Heart right ventricle (tissue), 16 donors: ENCODE measurements at regions not wholly inside any gene's neighbourhood (a gene's known extent, or its start where the extent isn't known, plus 50 kb on each side); places are given as distances from the start of the nearest gene placed in this dataset.
A peak's percentile ranks its signal among the peaks of the same experiment; 100 is the strongest.
"Not testable (repeated sequence)": the region's sequence is repeated elsewhere in the genome, so short reads cannot be mapped to it uniquely, and the experiment has no call there.

Source experiments
- ATAC-seq, 8 donors: fragments of 200-7000 bp; cut with Tn5 transposase; one replicate each; pipeline ENCODE4 v1.9.1; 2020; ENCODE audit warnings: mild to moderate bottlenecking in 8 of 8, moderate library complexity in 8 of 8, moderate number of reproducible peaks in 1 of 8
- DNase-seq, 2 donors: peaks; one replicate each; pipeline ENCODE4 v3.0.0-alpha.2; 2020
- H3K27ac ChIP-seq, 10 donors: fragments of 200-600 bp; sonication (generic) in 2 of 10; one replicate each; pipeline versions ENCODE4 v1.5.0 to v1.8.0; 2020 to 2022; ENCODE audit warnings: mild to moderate bottlenecking in 3 of 10
- H3K27me3 ChIP-seq, 7 donors: fragments of 200-600 bp; one replicate each; pipeline ENCODE4 v1.8.0; 2021 to 2022; ENCODE audit warnings: mild to moderate bottlenecking in 2 of 7
- H3K36me3 ChIP-seq, 9 donors: fragments of 200-600 bp; sonication (generic) in 1 of 9; one replicate each; pipeline versions ENCODE4 v1.5.0 to v1.8.0; 2020 to 2022; ENCODE audit warnings: mild to moderate bottlenecking in 2 of 9
- H3K4me1 ChIP-seq, 9 donors: fragments of 200-600 bp; sonication (generic) in 1 of 9; one replicate each; pipeline versions ENCODE4 v1.5.0 to v1.8.0; 2020 to 2022; ENCODE audit warnings: mild to moderate bottlenecking in 4 of 9
- H3K4me3 ChIP-seq, 10 donors: fragments of 200-600 bp; sonication (generic) in 2 of 10; one replicate each; pipeline versions ENCODE4 v1.5.0 to v1.8.0; 2020 to 2022; ENCODE audit warnings: mild to moderate bottlenecking in 7 of 10, moderate library complexity in 2 of 10
- H3K9me3 ChIP-seq, 11 donors: fragments of 200-600 bp in 10 of 11; sonication (generic) in 2 of 11; one replicate each; pipeline versions ENCODE4 v1.5.0 to v1.8.0; 2013 to 2022; ENCODE audit warnings: mild to moderate bottlenecking in 2 of 11, control low read depth in 1 of 11, moderate library complexity in 1 of 11
- WGBS, 2 donors: extraction: QIAGEN DNeasy Blood & Tissue Kit; methylation state at CpG; one replicate each; pipeline ENCODE4 v1.1.7; 2013; ENCODE audit warnings: inconsistent platforms in 1 of 2; 5-methylcytosine and 5-hydroxymethylcytosine counted together
- intact Hi-C, 10 donors: fragments of 100-400 bp; cut with DNase I; formaldehyde crosslinking; loops; one replicate each; pipeline versions ENCODE4 v1.11.1 to v1.14.2; 2022
- TF ChIP-seq, protein P1 (sequence below), 9 donors: fragments of 200-600 bp; sonication (generic) in 2 of 9; IDR thresholded peaks; one replicate each; pipeline versions ENCODE4 v1.5.0 to v1.8.0; 2021 to 2022; ENCODE audit warnings: antibody characterized with exemption in 9 of 9, mild to moderate bottlenecking in 5 of 9, moderate library complexity in 1 of 9
- donor health status: Arrhythmogenic right ventricular cardiomyopathy.
- donor health status: ischemic (EF 13 %, LVEDD 7.1; RV severe dilation, severe dysfunction).
- donor health status: healthy with polysubstance abuse.
- donor health status: DM: no; HTN: yes; CAD: no.
- donor health status: DM: no; HTN: no; CAD: no.
- donor health status: ischemic (EF 25% LVEDD 6.9; RV normal size, moderate dysfunction).
- donor health status: ischemic (EF 25% LVEDD 5.7; RV mildly dilated, moderate dysfunction).
- donor health status: healthy.
- donor health status: DM: yes; HTN: yes; CAD: no.
- donor health status: Ischemic cardiomyopathy.
- donor health status: ischemic (EF 35%, LVEDD 5.7; RV mildly dilated, moderate dysfunction).
- donor health status: nonischemic (EF 11% LVEDD 7.7; RV severe dilation, severe dysfunction).
- donor health status: DM: yes; HTN: yes; CAD: no.
- donor health status: PGD.
- donor health status: ischemic (EF 29% LVEDD 5.4; RV normal size, mild dysfunction).
- donor health status: nonischemic (EF 23%, LVEDD 6.1; RV moderate dilation, normal function).

GRCh38 chrY:18997635-18998240 lies 224.2 kb upstream of the HSFY2 start:
- intact Hi-C loops: no loop called here
- H3K27me3 ChIP-seq: no peaks in the 10 kb centered on the region
- TF ChIP-seq, protein P1, sequence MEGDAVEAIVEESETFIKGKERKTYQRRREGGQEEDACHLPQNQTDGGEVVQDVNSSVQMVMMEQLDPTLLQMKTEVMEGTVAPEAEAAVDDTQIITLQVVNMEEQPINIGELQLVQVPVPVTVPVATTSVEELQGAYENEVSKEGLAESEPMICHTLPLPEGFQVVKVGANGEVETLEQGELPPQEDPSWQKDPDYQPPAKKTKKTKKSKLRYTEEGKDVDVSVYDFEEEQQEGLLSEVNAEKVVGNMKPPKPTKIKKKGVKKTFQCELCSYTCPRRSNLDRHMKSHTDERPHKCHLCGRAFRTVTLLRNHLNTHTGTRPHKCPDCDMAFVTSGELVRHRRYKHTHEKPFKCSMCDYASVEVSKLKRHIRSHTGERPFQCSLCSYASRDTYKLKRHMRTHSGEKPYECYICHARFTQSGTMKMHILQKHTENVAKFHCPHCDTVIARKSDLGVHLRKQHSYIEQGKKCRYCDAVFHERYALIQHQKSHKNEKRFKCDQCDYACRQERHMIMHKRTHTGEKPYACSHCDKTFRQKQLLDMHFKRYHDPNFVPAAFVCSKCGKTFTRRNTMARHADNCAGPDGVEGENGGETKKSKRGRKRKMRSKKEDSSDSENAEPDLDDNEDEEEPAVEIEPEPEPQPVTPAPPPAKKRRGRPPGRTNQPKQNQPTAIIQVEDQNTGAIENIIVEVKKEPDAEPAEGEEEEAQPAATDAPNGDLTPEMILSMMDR (IDR thresholded peaks at IDR 0.05): peak in 4 of 9 donors; percentile 16 to 31 (median 26)
- H3K27ac ChIP-seq: no peak overlapping the region
- H3K4me1 ChIP-seq: no peaks in the 10 kb centered on the region
- H3K4me3 ChIP-seq: no peak overlapping the region
- ATAC-seq (peak in 1 of 8 donors; percentile 56), DNase-seq (no peak)
- WGBS, 2 donors: 15 to 45% methylated on average over 2 of the region's 2 CpGs
- no peaks in the 10 kb centered on the region for H3K36me3 ChIP-seq
- no peaks in the 10 kb centered on the region for H3K9me3 ChIP-seq

- WGBS, 2 donors: 95% methylated on average over 4 of the region's 4 CpGs
- H3K4me1 ChIP-seq: no peaks in the 10 kb centered on the region
- intact Hi-C loops: no loop called here
- no peaks in the 10 kb centered on the region for H3K27me3 ChIP-seq
- no peaks in the 10 kb centered on the region for H3K36me3 ChIP-seq
- no peaks in the 10 kb centered on the region for H3K9me3 ChIP-seq
- ATAC-seq (no peak), DNase-seq (no peak)
- H3K4me3 ChIP-seq: no peak overlapping the region
- TF ChIP-seq, protein P1 (IDR thresholded peaks at IDR 0.05): no peak
- H3K27ac ChIP-seq: no peak overlapping the region
Measured at GRCh38 chrY:18993480-18993879, 219.9 kb upstream of the HSFY2 start.

GRCh38 chrY:18992684-18993083 lies 219.1 kb upstream of the HSFY2 start:
- DNase-seq, H3K27me3 ChIP-seq, H3K9me3 ChIP-seq, ATAC-seq, H3K27ac ChIP-seq, H3K4me3 ChIP-seq, intact Hi-C loops, H3K36me3 ChIP-seq, H3K4me1 ChIP-seq: not testable (repeated sequence)
- WGBS, 2 donors: 11 to 25% methylated on average over 27 to 47 of the region's 52 CpGs

- no peaks in the 10 kb centered on the region for H3K36me3 ChIP-seq
- H3K27ac ChIP-seq: no peak overlapping the region
- no peak for ATAC-seq
- DNase-seq: no peak
- intact Hi-C loops: no loop called here
- WGBS, 2 donors: 95 to 100% methylated on average over 2 of the region's 2 CpGs
- no peaks in the 10 kb centered on the region for H3K27me3 ChIP-seq
- TF ChIP-seq, protein P1 (IDR thresholded peaks at IDR 0.05): no peak
- H3K4me3 ChIP-seq: no peak overlapping the region
- H3K9me3 ChIP-seq: no peaks in the 10 kb centered on the region
- H3K4me1 ChIP-seq: no peaks in the 10 kb centered on the region
Measured at GRCh38 chrY:18989356-18989755, 215.8 kb upstream of the HSFY2 start.

GRCh38 chrY:18966001-18966400 lies 192.5 kb upstream of the HSFY2 start:
- ATAC-seq (no peak), DNase-seq (no peak)
- H3K4me3 ChIP-seq: no peak overlapping the region
- intact Hi-C loops: no loop called here
- H3K4me1 ChIP-seq: no peaks in the 10 kb centered on the region
- H3K27ac ChIP-seq: no peak overlapping the region
- H3K27me3 ChIP-seq: no peaks in the 10 kb centered on the region
- no peaks in the 10 kb centered on the region for H3K36me3 ChIP-seq
- peaks cover 0 to 35% (median 0%) of the 10 kb centered on the region in 11 donors for H3K9me3 ChIP-seq
- WGBS, 2 donors: 93 to 95% methylated on average over 1 of the region's 1 CpG
- TF ChIP-seq, protein P1 (IDR thresholded peaks at IDR 0.05): no peak
